ENCODE measurements at regions not wholly inside any gene's neighbourhood (a gene's known extent, or its start where the extent isn't known, plus 50 kb on each side); places are given as distances from the start of the nearest gene placed in this dataset.

DNA sequence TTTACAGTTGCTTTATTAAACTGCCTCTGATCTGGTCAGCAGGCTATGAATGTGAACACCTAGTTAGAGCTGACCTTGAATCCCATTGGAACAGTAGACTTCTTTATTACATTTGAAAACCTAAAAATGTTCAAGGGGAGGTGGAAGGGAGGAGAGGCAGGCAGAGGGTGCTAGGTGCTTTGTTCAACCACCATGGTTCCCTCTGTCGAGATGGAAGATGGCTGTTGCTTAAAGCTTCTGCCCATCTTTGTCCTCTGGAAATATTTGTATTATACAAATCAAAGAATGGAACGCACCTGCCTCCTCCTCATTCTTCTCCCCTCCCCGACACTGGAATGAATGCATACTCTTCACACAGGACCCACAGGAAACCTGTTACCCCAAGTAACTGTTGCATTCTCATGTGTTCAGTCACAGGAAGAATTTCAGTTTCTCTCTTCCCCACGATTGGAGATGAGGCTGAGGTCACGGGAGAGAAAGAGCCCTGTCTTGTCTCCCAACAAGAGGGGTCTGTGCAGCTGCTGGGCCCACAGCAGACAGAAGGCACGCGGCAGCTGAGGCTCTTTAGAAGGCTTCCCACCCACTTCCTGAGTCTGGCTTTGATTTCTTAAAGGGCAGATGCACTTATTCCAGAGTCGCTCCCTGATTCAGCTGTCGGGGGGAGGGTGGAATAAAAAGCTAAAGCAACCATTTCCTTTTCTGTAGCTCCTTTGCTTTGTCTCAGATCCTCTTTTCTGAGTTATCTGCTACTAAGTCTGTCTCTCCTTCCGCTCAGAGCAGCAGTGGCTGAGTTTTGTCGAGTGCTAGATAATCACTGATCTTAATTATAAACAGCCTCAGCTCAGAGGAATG, 217.9 kb upstream of the BTG1 start:
- no peak for TF ChIP-seq CTCF (IDR thresholded peaks at IDR 0.05)
- TF ChIP-seq EZH2phosphoT487 (IDR thresholded peaks at IDR 0.05; ENCODE audit: borderline replicate concordance, low read depth) = no peak
- TF ChIP-seq MXI1 (IDR thresholded peaks at IDR 0.05; ENCODE audit: low read depth, low read length) = no peak
- TF ChIP-seq ZBTB33 (IDR thresholded peaks at IDR 0.05; ENCODE audit: borderline replicate concordance, low read depth) = no peak
- TF ChIP-seq POLR2AphosphoS5 (IDR thresholded peaks at IDR 0.05; ENCODE audit: low read depth, low read length) = no peak
